HG02798 (cell line): ENCODE measurements at regions not wholly inside any gene's neighbourhood (a gene's known extent, or its start where the extent isn't known, plus 50 kb on each side); places are given as distances from the start of the nearest gene placed in this dataset.
"Not testable (repeated sequence)": the region's sequence is repeated elsewhere in the genome, so short reads cannot be mapped to it uniquely, and the experiment has no call there.

Experiments
- ATAC-seq: cut with Tn5 transposase; IDR thresholded peaks from one replicate; pipeline ENCODE4 v1.9.1; 2021; ENCODE audit warnings: mild to moderate bottlenecking; ENCODE audit not compliant: unreplicated experiment, poor library complexity

DNA sequence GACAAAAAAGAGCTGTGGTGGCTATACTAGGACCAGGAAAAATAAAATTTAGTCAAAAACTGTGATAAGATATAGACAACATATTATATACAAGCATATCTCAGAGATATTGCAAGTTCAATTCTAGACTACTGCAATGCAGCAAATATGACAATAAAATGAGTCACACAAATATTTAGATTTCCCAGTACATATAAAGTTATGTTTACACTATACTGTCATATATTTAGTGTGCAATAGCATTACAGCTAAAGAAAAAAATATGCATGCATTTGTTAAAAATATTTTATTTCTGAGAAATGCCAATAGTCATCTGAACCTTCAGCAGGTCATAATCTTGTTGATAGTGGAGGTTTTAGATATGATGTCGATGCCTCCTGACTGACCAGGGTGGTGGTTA lies 72.1 kb downstream of the AKR1C4 start:
- ATAC-seq, result no peak

DNA sequence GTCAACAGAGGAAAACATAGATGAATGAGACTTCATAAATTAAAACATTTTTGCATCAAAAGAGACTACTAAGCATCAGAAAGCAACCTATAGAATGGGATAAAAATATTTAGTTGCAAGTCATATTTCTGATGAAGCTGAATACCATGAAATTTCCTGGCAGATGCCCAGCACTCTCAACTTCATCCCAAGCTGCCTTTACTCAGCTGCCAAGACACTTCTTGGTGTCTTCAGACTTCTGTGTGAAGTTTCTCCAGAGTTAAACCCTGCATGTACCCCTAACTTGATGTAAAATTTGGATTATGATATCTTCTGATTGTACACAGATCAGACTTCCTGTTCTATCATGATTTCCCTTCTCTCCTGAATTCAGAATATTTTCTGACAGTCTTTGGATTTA lies 73.2 kb downstream of the AKR1C4 start:
- ATAC-seq, result no peak

DNA sequence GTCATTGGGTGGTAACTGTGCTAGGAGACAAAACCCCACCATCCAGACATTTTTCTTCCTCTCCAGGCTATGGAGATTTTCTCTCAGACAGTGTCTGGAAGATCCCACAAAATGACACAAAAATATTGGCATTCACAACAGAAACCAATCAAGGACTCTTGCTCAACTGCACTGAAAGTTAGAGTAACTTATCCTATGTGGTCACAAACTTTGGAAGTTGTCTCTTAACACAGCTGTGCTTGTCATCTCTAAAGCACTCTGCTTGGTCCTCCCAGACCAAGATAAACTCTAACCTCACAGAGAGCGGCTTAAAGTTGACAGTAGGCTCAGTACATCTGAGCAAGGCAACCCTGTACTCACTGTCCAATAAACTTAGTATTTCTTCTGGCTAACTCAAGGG lies 74.9 kb downstream of the AKR1C4 start:
- ATAC-seq, result no peak

DNA sequence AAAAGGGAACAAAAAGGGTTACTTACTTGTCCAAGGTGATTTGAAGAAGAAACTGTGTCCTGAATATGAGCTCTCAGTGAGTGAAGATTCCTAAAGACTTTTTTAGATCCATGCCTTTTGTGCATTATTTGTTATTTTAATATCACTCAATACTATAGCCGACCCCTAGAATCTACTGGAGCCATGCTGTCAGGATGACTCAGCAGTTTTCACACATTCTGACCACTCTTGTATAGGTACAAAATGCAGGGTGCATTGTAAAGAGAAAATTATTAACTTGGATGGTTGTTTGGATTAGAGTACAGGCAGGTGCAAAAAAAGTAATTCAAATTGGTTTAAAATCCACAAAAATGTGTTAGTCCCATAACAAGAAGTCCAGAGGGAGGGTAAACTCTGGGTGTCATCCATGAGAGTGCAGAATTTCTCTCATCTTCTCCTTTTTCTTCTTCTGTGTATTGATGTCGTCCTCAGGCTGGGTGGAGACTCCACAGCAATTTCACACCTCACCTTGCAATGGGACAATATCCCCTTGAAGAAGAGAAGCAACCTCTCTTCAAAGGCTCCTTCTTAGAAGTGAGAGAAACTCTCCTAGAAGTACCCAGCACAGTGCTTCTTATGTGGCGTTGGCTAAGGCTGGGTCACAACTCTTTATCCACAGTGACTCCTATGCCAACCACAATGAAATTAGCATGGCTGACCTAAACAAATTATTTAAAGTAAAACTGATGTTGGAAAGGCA lies 75.6 kb downstream of the AKR1C4 start:
- ATAC-seq, result no peak

DNA sequence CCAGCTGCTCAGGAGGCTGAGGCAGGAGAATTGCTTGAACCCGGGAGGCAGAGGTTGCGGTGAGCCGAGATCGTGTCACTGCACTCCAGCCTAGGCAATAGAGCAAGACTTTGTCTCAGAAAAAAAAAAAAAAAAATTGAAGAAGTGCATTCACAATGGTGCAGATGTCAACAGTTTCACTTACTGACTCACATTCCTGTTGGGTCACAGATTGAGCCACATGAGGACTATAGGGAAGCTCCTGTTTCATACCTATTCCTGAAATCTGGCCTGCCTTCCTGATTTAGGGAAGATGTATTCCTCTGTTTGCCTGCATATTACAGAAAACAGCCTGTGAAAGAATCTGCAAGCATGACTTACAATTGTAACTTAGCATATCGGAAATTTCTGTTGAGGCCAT lies 78.2 kb downstream of the AKR1C4 start:
- ATAC-seq, result no peak

DNA sequence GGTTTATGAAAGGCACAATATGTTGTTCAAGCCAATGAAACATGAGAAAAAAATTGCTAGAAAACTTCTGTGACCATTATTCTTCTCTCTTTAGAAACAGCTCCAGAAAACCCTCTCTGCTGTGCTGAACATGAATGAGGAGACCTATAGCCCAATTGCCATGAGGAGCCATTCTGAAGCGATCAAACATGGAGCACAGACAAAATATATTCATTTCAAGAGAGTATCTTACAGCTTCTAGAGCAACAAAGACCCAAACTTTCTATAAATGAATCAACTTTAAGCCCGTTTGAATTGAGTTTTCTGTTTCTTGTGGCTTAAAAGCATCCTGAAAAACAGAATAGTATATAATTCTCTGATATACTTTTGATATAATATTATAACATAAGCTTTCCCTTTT lies 83.4 kb upstream of the UCN3 start:
- ATAC-seq, result no peak

DNA sequence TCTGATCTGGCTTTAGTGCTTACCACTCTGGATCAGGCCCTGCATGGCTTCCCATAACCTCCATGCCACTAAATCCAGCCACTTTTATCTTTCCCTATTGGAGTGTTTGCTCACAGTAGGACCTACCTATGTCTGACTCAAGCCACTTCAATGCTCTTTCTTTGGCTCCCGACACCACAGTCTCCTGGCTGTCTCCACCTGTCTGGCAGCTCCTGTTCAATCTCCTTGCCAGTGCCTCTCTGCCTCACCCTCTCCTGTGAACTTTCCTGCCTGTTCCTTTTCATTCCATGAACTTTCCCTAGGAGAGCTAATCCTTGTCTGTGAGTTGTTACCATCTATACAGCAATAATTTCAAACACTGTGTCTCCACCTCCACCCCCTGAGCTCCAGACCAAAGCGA lies 82.6 kb upstream of the UCN3 start:
- ATAC-seq, result no peak

DNA sequence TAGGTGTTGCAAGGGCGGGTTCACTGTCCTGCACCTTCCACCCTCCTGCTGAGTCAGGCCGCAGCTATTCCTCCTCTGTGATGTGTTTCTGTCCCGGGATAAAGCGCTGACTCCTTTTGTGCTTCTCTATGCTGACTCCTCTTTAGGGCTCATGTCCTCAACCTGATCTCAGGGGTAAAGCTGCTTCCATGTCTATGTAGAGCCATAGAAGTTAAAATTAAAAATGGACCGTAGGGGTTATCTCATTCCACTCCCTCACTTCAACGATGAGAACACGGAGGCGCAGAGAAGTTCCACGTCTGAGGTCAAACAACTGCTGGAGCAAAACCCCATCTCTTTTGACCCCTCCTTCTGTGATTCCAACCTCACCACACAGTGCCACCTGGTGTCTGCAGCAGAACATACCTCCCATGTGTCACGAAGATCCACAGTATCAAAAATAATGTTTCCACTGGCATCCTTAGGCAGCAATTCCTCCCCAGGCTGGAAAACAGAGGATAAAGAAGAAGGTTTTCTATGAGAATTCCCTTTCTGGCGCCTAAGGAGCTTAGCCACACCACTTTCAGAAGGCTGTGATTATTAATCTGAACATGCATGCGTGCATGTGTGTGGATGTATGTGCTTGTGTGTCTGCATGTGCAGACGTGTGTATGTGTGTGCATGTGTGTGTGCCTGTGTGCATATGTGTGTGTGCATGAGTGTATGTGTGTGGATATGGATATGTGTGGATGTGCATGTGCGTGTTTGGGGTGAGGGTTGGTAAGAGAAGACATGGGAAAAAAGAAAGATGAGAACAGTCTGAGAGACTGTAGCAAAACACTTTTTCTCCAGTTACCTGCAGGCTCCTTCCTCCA lies 81.2 kb upstream of the UCN3 start:
- peak; percentile 68 for ATAC-seq

DNA sequence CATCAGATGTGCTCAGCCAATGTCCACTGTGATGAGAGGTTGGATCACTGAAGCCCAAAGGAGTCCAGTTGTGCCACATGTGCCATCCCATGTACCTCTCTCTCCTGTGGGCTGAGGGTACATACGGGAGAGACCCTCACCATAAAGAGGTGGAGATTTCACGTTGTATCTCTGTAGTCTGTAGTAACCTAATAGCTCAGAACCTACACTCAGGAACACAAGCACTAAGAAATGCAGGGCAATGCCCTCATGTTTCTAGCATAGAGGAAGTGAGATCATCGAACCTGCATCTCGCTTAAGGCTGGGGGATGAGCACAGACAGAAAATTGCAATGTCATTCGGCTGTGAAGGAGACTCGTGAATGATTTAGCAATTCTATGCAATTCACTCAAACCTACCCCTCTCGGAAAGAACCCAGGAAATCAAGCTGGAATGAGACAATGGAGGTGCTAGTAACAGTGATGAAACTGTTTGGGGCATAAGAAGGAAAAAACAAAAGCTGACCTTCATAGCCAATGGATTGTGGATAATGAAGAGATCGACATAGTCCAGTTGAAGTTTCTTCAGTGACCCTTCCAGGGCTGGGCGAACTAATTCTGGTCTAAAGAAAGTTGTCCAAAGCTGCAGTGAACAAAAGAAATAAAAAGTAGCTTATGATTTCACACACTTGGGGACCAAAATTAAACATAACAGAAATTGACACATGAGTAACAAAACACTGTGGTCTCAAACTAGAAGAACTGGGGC lies 80.3 kb upstream of the UCN3 start:
- peak; percentile 65 for ATAC-seq

DNA sequence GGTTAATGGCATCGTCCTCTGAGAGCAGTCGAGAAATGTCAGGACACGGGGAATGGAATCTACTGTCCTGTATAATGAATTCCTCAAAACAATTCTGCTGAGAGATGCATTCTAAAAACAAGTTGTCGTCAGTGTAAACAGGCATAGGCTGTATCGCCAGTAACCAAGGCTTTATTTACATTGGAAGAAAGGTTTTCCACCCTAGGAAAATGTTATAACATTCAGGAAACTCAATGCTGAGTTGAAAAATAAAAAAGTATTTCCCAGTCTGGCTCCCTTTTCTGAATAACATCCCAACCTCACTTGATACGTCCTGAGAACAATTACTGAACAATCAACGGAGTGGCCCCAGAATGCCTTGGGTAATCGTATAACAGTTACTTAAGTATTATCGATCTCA lies 79.6 kb upstream of the UCN3 start:
- no peak for ATAC-seq

DNA sequence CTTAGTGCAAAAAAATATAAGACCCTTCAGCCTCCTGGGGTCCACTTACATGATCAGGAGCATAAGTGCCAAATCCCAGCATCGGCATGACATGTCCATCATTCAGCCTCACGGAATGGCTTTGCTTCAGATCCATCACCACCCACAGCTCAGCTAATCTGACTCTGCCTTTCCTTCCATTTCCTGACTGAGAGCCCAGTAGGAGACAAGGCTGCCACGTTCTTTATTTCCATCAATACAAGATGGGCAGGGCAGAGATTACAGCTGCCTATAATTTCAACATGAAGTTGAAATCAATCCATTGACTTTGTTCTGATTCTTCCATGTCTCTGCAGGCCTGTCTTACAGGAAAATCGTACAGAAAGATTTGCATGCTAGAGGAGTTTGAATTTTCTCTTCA lies 76.4 kb upstream of the UCN3 start:
- ATAC-seq, result no peak

DNA sequence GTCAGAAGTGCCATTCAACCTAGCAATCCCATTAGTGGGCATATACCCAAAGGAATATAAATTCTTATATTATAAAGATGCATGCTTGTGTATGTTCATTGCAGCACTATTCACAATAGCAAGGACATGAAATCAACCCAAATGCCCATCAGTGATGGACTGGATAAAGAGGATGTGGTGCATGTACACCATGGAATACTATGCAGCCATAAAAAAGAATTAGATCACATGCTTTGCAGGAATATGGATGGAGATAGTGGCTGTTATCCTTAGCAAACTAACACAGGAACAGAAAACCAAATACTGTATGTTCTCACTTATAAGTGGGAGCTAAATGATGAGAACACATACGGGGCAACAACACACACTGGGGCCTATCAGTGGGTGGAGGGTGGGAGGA lies 75.5 kb upstream of the UCN3 start:
- ATAC-seq, result not testable (repeated sequence)

DNA sequence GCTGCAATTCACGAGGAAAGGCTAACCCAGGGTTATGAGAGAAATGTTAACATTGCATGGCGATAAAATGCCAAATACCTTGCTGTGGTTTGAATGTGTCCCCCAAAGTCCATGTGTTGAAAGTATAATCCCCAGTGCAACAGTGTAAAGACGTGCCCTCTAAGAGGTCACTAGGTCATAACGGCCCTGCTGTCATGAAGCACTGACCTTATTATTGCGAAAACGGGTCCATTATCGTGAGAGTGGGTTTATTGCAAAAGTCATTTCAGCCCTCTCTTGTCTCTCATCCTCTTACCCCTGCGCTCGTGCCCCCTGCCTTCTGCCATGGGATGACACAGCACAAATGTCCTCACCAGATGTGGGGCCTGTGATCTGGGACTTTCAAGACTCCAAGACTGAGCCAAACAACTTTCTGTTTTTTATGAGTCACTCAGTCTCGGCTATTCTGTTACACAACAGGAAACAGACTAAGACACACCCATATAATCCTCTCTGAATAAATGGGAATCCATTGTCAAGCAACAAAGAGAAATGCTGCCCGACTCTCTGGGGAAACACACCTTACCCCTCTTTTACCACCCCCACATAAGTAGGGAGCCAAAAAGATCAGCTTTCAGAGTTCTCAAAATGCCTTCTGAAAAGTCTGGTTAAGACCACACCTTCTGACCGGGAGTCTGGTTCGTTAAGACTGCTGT lies 73.1 kb upstream of the UCN3 start:
- peak; percentile 35 for ATAC-seq

DNA sequence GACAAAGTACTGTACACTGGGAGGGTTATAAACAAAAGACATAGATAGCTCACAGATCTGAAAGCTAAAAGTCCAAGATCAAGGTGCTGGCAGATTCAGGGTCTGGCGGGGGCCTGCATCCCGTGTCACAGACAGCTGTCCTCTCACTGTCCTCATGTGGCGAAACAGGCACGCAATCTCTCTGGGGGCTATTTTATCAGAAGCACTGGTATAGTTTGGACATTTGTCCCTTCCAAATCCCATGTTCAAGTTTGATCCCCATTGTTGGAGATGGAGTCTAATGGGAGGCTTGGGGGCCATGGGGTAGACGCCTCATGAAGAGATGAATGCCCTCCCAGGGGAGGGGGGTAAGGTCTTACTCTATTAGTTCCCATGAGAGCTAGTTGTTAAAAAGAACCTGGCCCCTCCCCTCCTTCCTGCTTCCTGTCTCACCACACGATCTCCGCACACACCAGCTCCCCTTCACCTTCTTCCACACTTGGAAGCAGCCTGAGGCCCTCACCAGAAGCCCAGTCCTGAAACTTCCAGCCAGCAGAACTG lies 72.5 kb upstream of the UCN3 start:
- ATAC-seq, result no peak

DNA sequence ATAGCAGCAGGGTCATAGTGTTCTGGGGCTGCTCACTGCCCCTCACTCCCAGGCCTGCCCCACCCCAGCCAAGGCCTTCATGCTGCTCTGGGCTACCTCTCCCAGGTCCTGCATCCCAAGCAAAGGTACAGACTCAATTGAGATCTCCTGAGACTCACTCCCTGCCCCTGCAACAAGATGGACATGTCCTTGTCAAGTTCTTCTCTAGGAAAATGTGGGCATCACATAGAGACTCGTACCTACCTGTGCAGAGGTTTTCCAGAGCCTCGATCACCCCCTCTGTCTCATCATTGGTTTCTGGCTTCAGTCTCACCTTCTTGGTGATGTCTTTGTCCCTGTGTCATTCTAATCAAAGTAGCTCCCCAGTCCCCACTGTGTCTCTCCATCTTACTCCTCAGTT lies 71.8 kb upstream of the UCN3 start:
- ATAC-seq, result not testable (repeated sequence)

DNA sequence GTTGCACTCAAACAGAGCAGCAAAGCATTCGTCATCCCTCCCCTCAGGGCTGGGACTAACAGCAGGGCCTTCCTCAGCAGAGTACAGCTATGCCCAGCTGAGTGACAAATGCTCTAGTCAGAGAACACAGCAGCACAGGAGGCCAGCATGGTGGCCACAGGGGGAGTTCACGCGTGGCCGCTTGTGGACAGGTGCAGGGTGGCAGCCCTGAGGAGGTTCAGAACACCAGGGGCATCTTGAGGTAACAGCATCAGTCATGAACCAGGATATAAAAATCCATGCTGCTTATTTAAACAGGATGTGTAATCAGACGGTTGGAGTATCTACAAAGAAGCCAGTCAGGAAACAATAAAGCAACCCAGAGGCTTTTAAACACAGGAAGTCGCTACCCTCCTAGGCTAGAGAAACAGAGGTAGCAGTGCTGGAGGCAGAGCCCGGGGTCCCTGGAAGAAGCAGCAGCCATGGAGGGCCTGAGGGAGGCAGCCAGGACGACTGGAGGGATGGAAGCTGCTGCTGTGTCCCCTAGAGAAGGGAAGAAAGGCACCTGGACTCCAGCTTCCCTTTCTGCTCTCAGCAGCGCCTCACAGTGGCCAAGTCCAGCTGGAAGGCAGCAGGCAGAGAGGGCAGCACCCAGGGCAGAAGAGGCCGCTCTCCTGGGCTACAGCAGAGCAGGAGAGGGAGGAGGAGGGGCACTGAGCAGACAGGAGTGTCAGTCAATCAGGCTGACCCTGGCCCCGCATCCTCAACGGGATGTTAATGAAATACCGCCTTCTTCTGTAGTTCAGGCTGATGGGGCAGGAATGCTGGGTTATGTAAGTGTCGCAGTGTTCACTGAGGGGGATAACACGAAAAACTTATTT lies 70.8 kb upstream of the UCN3 start:
- peak; percentile 50 for ATAC-seq

DNA sequence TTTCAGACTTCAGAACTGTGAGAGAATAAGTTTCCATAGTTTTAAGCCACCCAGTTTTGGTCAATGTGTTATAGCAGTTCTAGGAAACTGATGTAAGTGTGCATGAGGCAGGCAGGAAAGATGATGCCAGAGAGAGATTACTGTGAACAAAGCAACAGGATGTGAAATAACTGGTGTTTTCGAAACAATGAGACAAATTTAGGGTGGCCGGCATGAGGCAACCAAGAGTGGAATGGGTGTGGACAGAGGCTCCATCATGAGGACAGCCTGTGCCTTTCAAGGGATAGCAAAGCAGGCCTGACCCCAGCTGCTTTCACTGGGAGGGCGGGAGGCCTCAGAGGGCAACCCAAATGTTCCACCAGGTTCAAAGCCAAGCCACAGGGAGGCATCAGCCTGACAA lies 67.3 kb upstream of the UCN3 start:
- no peak for ATAC-seq

DNA sequence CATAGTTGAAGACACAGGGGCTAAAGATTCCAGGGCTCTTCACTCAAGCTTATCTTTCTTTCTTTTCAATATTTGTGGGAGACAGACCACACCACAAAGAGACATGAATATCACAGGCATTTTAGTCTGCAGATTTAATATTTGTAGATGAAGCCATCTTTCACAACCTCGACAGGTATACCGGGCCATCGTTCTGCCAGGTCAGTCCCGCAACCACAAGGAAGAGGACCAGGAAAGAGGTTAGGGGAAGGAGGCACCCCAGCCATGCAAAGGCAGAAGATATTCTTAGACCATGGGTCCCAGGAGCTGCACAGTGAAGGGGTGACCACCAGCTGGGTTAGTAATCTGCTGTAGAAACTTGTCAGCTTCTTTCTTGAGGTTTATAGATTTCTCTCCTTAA lies 66.8 kb upstream of the UCN3 start:
- ATAC-seq, result no peak

DNA sequence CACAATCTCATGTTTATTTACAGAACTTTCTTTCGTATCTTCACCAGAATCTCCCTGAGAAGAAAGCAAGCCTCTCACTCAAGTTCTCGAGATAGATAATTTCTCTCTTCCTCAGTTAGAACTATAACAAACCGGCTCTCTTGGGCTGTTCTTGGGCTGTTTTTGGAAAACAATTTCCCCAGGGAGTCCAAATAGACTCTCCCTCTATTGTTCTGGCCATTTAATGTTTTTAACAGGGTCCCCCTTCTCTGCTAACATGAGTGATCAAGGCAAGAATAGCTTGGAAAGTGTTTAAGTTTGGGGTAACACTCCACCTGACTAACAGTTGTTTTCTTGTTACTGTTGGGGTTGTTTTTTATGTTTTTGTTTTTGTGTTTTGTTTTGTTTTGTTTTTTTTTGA lies 64.8 kb upstream of the UCN3 start:
- no peak for ATAC-seq
